GM19438 (cell line): ENCODE measurements at regions not wholly inside any gene's neighbourhood (a gene's known extent, or its start where the extent isn't known, plus 50 kb on each side); places are given as distances from the start of the nearest gene placed in this dataset.
"Not testable (repeated sequence)": the region's sequence is repeated elsewhere in the genome, so short reads cannot be mapped to it uniquely, and the experiment has no call there.

Experiments
- ATAC-seq: cut with Tn5 transposase; IDR thresholded peaks from one replicate; pipeline ENCODE4 v1.9.1; 2021; ENCODE audit warnings: low read depth; ENCODE audit not compliant: unreplicated experiment

- ATAC-seq, result no peak
These were observed 1247.9 kb upstream of the ACO1 start for GRCh38 chr9:31136524-31136923.

DNA sequence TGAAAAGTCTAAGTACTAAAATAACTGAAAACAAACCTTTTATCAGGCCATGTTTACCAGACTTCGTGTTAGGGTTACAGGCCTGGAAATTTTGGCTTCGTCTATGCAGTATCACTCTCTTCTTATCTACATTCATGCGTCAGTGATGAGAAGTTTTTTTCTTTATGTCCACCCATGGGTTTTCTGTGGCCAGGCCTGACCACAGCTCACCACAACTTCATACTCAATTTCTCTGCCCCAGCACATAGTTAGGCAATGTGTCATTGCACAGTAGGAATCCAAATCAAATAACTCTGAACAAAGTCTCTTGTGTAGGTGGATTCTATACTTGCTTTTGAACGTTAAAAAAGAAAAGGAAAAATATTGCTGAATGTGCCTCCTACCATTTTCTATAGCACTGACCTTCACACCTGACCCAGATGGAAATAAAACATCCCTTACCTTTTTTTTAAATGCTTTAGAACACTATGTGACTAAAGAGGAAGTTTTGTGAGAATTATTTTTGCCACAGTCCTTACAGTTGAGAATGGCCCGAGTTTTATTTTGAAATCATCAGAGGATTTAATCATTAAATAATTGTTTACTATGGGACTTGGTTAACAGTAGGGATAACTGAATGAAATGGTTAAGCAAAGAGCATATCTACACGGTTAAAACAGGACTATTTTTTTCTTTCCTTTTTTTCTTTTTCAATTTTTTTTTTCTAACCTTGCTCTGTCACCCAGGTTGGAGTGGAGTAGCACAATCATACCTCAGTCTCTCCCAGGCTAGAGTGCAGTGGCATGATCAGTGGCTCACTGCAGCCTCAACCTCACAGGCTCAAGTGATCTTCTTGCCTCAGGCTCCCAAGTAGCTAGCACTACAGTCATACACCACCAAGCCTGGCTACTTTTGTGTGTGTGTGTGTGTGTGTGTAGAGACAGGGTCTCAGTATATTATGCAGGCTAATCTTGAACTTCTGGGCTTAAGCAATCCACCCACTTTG lies 1247.0 kb upstream of the ACO1 start:
- no peak for ATAC-seq

DNA sequence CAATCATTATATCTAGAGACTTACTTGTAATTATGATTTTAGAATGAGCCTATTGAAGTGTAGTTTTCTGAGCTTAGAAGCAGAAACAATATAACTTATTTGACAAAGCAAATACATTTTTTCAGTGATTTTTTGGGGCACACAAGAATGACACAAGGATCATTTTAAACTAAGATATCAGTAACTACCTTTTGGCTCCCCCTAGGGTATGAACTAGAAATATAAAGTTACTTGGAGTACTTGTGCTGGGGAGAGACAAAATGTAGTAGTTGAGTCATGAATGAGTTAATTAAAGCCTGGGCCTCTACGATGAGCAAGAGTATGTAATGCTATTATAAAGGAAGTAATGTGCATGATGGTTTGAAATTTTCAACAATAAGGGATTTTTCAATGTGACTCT lies 1244.1 kb upstream of the ACO1 start:
- ATAC-seq, result peak; percentile 72

DNA sequence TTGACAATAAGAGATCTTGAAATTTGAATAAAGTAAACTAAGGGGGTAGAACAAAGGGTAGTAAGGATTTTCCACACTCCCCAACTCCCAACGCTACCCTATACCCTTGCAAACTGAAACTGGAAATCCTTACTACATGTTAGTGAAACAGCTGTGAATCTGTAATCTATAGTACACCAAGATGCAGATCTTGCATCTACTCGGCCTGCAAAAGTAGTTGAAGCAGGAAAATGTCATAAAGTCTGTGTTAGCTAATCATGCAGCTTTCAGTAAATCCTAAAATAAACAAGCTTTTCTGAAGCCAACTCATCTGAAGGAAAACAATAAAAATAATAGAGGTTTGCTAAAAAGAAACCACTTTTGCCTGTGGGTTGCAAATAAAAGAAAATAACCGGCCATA lies 1242.0 kb upstream of the ACO1 start:
- no peak for ATAC-seq

DNA sequence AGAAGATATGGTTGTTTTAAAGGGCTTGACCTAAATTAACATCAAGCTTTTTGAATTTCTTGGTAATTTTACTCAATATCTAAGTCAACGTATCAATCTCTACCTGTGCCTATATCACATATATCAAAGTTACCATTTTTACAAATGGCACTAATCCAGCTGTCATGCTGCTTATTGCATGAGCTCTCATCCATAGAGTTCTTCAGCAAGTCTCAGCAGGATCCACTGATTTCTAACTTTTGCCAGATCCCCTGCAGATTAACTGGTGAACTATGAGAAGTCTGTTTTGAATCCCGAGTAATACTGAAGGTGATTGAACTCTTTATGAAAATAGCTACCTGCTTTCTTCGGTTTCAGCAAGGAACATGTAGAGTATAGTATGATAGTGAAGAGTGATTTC lies 1239.8 kb upstream of the ACO1 start:
- ATAC-seq, result no peak

GRCh38 chr9:31146485-31147166 lies 1237.8 kb upstream of the ACO1 start:
- peak; percentile 95 for ATAC-seq

- ATAC-seq, result peak; percentile 93
These were observed 1231.1 kb upstream of the ACO1 start for GRCh38 chr9:31153250-31153840.

- ATAC-seq, result no peak
These were observed 1217.9 kb upstream of the ACO1 start for GRCh38 chr9:31166516-31166915.

DNA sequence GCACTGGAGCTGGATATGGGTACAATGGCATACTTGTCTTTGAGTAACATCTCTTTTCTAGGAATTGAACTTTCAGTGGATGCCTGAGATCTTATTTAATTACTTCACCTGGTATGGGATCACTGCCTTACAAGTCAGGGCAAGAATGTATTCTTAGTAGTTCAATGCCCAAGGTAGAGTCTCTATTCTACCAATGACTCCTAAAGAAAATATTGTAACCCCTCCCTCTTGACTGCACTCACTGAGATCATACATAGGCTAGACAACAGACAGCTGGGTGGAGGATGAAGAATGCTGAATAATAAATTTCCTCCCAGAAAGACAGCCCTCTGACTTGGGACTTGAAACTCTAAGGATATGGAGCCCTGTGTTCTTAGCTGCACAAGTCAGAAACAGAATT lies 1216.3 kb upstream of the ACO1 start:
- ATAC-seq, result no peak

DNA sequence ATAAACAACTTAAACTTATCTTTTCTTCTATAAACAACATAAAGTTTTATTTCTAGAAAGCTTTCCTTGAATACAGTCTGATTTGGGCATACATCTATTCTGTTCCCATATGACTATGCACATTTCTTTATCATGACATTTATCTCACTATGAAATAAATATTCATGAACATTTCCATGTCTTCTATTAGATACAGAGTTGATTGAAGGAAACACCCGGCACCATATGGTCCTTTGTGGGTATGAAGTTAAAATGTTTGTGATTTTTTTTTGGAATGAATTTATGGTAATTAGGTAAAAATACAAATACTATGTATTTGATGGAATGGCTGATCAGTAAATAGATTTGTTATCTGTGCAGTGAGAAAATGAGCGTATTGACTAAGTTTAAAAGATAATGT lies 1209.8 kb upstream of the ACO1 start:
- ATAC-seq, result no peak

DNA sequence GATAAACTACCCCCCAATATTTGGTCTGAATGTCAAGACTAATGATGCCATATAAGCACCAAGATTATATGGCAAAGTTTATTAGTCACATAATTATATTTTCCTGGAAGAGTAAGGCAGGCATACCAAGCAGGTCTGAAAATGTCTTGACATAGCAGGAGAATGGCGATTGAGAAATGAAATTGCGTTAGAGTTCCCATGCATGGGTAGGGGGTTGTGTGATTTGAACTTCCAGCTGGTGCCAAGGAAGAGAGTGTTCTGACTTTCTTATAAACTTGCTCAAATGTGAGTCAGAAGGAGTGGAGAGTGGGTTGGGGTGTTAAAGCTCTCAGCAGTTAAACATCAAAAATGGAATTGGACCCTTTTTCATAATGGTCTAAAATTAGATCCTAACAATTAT lies 1200.6 kb upstream of the ACO1 start:
- ATAC-seq, result no peak

- ATAC-seq, result no peak
These were observed 1198.6 kb upstream of the ACO1 start for GRCh38 chr9:31185831-31186230.

GRCh38 chr9:31188496-31188895 lies 1195.9 kb upstream of the ACO1 start:
- ATAC-seq, result no peak

GRCh38 chr9:31210978-31211570 lies 1173.4 kb upstream of the ACO1 start:
- ATAC-seq, result no peak

DNA sequence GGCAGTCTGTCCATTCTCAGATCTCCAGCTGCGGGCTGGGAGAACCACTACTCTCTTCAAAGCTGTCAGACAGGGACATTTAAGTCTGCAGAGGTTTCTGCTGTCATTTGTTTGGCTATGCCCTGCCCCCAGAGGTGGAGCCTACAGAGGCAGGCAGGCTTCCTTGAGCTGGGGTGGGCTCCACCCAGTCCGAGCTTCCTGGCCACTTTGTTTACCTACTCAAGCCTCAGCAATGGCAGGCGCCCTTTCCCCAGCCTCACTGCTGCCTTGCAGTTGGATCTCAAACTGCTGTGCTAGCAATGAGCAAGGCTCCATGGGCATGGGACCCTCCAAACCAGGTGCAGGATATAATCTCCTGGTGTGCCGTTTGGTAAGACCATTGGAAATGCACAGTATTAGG lies 1154.5 kb upstream of the ACO1 start:
- ATAC-seq, result not testable (repeated sequence)

DNA sequence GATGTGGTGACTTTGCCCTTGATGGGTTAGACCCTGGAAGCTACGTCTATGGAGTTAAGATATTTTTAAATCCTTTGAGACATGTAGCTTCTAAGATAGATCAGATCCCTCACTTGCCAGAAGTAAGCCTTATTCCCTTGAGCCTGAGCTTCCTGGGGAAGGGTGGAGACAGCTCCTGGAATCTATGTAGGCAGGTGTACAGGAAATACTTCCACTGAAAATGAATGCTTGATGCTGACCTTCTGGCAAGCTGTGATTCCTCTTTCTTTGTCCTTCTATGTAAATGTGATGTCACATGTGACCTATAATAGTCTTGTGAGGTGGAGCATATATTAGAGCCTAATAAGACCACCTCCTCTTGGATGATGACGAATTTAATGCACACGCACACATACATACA lies 1152.0 kb upstream of the ACO1 start:
- no peak for ATAC-seq

- ATAC-seq, result no peak
These were observed 1148.1 kb upstream of the ACO1 start for GRCh38 chr9:31236344-31236743.

DNA sequence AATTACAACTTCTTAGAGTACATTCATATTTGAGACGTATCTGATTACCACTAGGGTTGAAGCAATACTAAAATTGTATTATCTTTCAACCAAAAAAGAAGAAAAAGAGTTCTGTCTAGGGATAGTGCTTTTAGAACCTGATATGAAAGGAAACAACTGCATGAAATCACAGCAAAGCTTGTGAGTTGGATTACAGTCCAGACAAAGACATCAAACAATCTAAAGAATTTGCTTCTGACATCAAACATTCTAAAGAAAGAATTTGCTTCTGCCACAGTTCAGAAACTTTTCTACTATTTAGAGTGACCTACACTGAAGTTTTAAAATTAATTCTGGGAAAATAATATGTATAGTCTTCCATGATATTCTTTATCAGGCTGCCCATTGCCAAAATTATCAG lies 1141.1 kb upstream of the ACO1 start:
- no peak for ATAC-seq

DNA sequence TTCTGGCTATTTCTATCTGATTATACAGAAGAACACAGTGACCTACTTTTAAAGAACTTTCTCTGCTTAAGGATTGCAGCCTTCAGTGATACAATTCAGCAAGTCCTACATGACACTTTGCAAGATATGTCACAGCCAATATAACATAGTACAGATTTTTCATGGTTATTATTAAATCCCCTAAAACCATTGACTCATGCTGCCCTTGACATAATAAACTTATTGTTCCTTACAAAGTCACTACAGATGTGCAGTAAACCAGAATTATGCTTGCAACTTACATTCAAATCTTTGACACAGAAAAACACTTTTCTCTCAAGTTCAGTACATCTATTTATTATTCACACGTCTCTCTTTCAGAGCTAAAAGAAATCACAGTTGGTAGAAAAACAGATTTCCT lies 1136.3 kb upstream of the ACO1 start:
- no peak for ATAC-seq

GRCh38 chr9:31251386-31251785 lies 1133.1 kb upstream of the ACO1 start:
- no peak for ATAC-seq
